K562 (cell line): ENCODE measurements at regions not wholly inside any gene's neighbourhood (a gene's known extent, or its start where the extent isn't known, plus 50 kb on each side); places are given as distances from the start of the nearest gene placed in this dataset.

Experiments used
- ATAC-seq: fragments of 200-7000 bp; cut with Tn5 transposase; 3 replicates; pipeline ENCODE4 v1.9.1; 2020; ENCODE audit warnings: moderate library complexity
- BruUV-seq: library from RNA; stranded (reverse); fragments of 400-500 nt; replicated peaks from 2 replicates; lab custom pipeline; 2021; lab: Mats Ljungman, UMichigan
- CTCF ChIA-PET: fragments of 300-600 bp; formaldehyde crosslinking; extraction: SDS; loops from one replicate; lab custom pipeline; 2021; ENCODE audit warnings: low intra/inter-chr PET ratio; lab: Yijun Ruan, JAX
- POLR2A ChIA-PET: fragments of 300-600, 350-650 bp; sonication (Branson Sonifier 250); formaldehyde crosslinking; extraction: SDS; loops from one replicate; lab custom pipeline; 2021; ENCODE audit warnings: antibody characterized with exemption, inconsistent platforms; lab: Yijun Ruan, JAX
- DNase-seq, 4 experiments: peaks; one replicate each; pipeline versions ENCODE4 v3.0.0 to v3.0.0-alpha.2; 2011 to 2018; ENCODE audit warnings: low spot score in 3 of 4, mixed read lengths in 3 of 4; ENCODE audit errors: extremely low read depth in 1 of 4
- FAIRE-seq: peaks from 2 replicates; lab custom pipeline; 2011; peaks lifted over from hg19 to GRCh38; lab: Jason Lieb, UNC
- H2AFZ ChIP-seq: 2 replicates; pipeline ENCODE4 v1.6.0; 2011; ENCODE audit warnings: low read depth, low read length, control low read depth, inconsistent platforms
- H3K27ac ChIP-seq: fragments of 200-600 bp; 3 replicates; pipeline ENCODE4 v1.8.0; 2011; ENCODE audit warnings: low read depth, mild to moderate bottlenecking, control low read depth, inconsistent platforms, low read length, moderate library complexity, mixed read lengths; ENCODE audit errors: extremely low read depth
- H3K27me3 ChIP-seq, 2 experiments: fragments of 300-600 bp in 1 of 2; 2 replicates in 1 of 2; 3 replicates in 1 of 2; pipeline versions ENCODE4 v1.6.0 to v1.8.0; 2011; ENCODE audit warnings: inconsistent platforms in 2 of 2, low read length in 2 of 2, mild to moderate bottlenecking in 1 of 2, mixed read lengths in 1 of 2, moderate library complexity in 1 of 2; ENCODE audit not compliant: control insufficient read depth in 2 of 2, insufficient read depth in 2 of 2
- H3K36me3 ChIP-seq: fragments of 300-600 bp; 3 replicates; pipeline ENCODE4 v1.8.0; 2011; ENCODE audit warnings: mild to moderate bottlenecking, low read length, inconsistent platforms; ENCODE audit not compliant: control insufficient read depth, insufficient read depth
- H3K4me1 ChIP-seq, 2 experiments: fragments of 200-600 bp in 1 of 2; replicated peaks in 1 of 2; 2 replicates in 1 of 2; 3 replicates in 1 of 2; pipeline versions ENCODE4 v1.5.1 to v1.8.0; 2011; ENCODE audit warnings: inconsistent platforms in 2 of 2, low read length in 2 of 2, mild to moderate bottlenecking in 1 of 2, mixed read lengths in 1 of 2, moderate library complexity in 1 of 2; ENCODE audit not compliant: control insufficient read depth in 2 of 2, insufficient read depth in 2 of 2
- H3K4me2 ChIP-seq: 2 replicates; pipeline ENCODE4 v1.6.1; 2011; ENCODE audit warnings: low read length, control low read depth, inconsistent platforms, mixed read lengths; ENCODE audit not compliant: insufficient read depth
- H3K4me3 ChIP-seq: fragments of 200-600 bp; sonication (generic), shearing (Covaris generic); 2 replicates; pipeline ENCODE4 v1.5.1; 2016; ENCODE audit warnings: control low read depth, inconsistent platforms
- H3K79me2 ChIP-seq: fragments of 200-600 bp; 3 replicates; pipeline ENCODE4 v1.8.0; 2011; ENCODE audit warnings: low read length, inconsistent platforms; ENCODE audit not compliant: control insufficient read depth, insufficient read depth
- H3K9ac ChIP-seq, 2 experiments: 2 replicates each; pipeline versions ENCODE4 v1.6.0 to v1.6.1; 2011; ENCODE audit warnings: low read depth in 2 of 2, low read length in 2 of 2, control low read depth in 1 of 2, inconsistent platforms in 1 of 2, mild to moderate bottlenecking in 1 of 2, mixed read lengths in 1 of 2; ENCODE audit not compliant: insufficient read depth in 1 of 2
- H3K9me1 ChIP-seq: one replicate; pipeline ENCODE4 v1.6.0; 2011; ENCODE audit warnings: inconsistent platforms, mild to moderate bottlenecking, low read length, moderate library complexity; ENCODE audit not compliant: control insufficient read depth, insufficient read depth
- H3K9me3 ChIP-seq: replicated peaks from 2 replicates; pipeline ENCODE4 v1.5.1; 2011; ENCODE audit warnings: low read depth, low read length, inconsistent platforms; ENCODE audit not compliant: control insufficient read depth, insufficient read depth
- H4K20me1 ChIP-seq: replicated peaks from 2 replicates; pipeline ENCODE4 v1.6.1; 2011; ENCODE audit warnings: low read length, inconsistent platforms, mixed read lengths; ENCODE audit not compliant: control insufficient read depth, insufficient read depth
- KDM4B ChIP-seq, 2 experiments: fragments of 450-650 bp in 1 of 2; sonication (generic) in 1 of 2; IDR thresholded peaks; 2 replicates each; pipeline ENCODE4 v1.6.1; 2016 to 2017; ENCODE audit warnings: borderline replicate concordance in 2 of 2, antibody characterized with exemption in 1 of 2, low read depth in 1 of 2, mild to moderate bottlenecking in 1 of 2
- PHF21A ChIP-seq: fragments of 450-650 bp; IDR thresholded peaks from 2 replicates; pipeline ENCODE4 v1.6.1; 2017; ENCODE audit warnings: low read depth, borderline replicate concordance
- TCF3 ChIP-seq: sonication (generic); formaldehyde crosslinking; IDR thresholded peaks from 2 replicates; pipeline ENCODE4 v1.4.0; 2020; ENCODE audit warnings: mild to moderate bottlenecking, missing genetic modification reagents
- ZNF592 ChIP-seq: fragments of 450-650 bp; IDR thresholded peaks from 2 replicates; pipeline ENCODE4 v1.6.1; 2017; ENCODE audit warnings: antibody characterized with exemption, mild to moderate bottlenecking
- WGBS: fragments of 100-300 bp; shearing (Covaris generic); methylation state at CpG from one replicate; pipeline ENCODE4 v1.1.6; 2016; ENCODE audit warnings: low coverage, mixed read lengths; ENCODE audit not compliant: insufficient coverage; ENCODE audit errors: missing lambda C conversion rate; 5-methylcytosine and 5-hydroxymethylcytosine counted together
- in situ Hi-C: fragments of 300-500 bp; cut with MboI; formaldehyde crosslinking; loops from 4 replicates; pipeline ENCODE4 v1.15.0; 2018; ENCODE audit warnings: inconsistent platforms, mixed read lengths
- intact Hi-C: fragments of 100-400 bp; cut with micrococcal nuclease; formaldehyde crosslinking; loops from 2 replicates; pipeline ENCODE4 v1.14.2; 2022

- POLR2A ChIA-PET: interaction anchor here (0.6 kb wide), 1 partner anchor 32 kb away, joined by 3 read pairs; no protein-coding TSS in a partner anchor
Observed at GRCh38 chr16:8381814-8382213, 208.5 kb downstream of the TMEM114 start.

More at GRCh38 chr16:8381814-8382213, 208.5 kb downstream of the TMEM114 start:
- Histone ChIP-seq H3K9me1 (no peaks in the 10 kb centered on the region), H3K27me3 (peaks cover 0 to 13% of the 10 kb centered on the region in 2 experiments; a peak in 1 of 5 replicates), H3K9me3 (no peaks in the 10 kb centered on the region; the same call in 1 of the 2 replicates), H4K20me1 (no peaks in the 10 kb centered on the region), H3K27ac (no peak overlapping the region), H3K4me2 (no peak overlapping the region)
- in situ Hi-C loops (no loop called here), intact Hi-C loops (no loop called here)
- BruUV-seq: no TSS peak
- TF ChIP-seq ZNF592 (no peak), KDM4B (IDR thresholded peaks at IDR 0.05; ENCODE audit: borderline replicate concordance in 2 of 2, low read depth in 1 of 2) (no peak), TCF3 (CRISPR knock-in tag) (no peak), PHF21A (no peak)
- TF ChIP-seq, all 486 proteins: peak for 0
- H3K36me3 ChIP-seq: no peaks in the 10 kb centered on the region
- ATAC-seq: no peak
- no peak overlapping the region for H3K9ac ChIP-seq
- no peaks in the 10 kb centered on the region for H3K79me2 ChIP-seq
- no peak for DNase-seq
- H3K4me3 ChIP-seq: no peak overlapping the region
- H2AFZ ChIP-seq: no peak overlapping the region
- 2% methylated on average over 9 of the region's 9 CpGs for WGBS
- FAIRE-seq: no peak
- H3K4me1 ChIP-seq: no peaks in the 10 kb centered on the region
- CTCF ChIA-PET: no interaction called here
